GM19043 (cell line): ENCODE measurements at regions not wholly inside any gene's neighbourhood (a gene's known extent, or its start where the extent isn't known, plus 50 kb on each side); places are given as distances from the start of the nearest gene placed in this dataset.

ENCODE experiments used
- ATAC-seq: cut with Tn5 transposase; IDR thresholded peaks from one replicate; pipeline ENCODE4 v1.9.1; 2021; ENCODE audit warnings: low read depth; ENCODE audit not compliant: unreplicated experiment

DNA sequence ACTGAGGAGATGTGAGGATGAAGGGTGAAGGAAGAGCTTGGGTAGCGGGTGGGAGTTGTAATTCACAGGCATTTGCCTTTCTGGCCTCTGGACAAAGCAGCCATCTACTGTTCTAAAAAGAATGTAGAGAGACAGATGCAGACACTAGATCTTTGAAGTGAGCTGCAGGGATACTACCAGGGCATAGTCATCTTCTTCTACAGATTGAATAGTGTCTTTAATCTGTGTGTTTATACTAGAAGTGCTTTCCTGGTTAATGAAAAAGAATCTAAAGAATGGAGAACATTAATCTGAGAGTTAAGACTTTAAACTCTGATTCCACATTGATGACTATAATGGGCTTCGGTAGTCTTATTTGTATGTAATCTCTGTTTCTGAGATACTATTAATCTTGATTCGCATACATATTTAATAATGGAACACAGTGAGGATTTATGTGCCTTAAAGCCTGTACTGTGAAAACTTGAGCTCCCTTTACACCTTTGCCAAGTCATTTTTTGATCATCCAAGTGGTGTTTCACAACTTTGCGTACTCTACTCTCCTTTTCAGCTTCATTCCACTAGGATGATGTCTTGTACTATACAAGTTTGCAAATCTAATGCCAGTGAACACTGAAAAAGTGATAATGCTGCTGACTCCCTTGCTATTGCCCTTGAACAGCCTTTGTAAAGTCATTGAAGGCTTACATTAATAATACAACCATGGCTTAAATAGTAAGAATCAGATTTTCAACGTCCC is 2199.4 kb upstream of the PCDH20 start:
- no peak for ATAC-seq

DNA sequence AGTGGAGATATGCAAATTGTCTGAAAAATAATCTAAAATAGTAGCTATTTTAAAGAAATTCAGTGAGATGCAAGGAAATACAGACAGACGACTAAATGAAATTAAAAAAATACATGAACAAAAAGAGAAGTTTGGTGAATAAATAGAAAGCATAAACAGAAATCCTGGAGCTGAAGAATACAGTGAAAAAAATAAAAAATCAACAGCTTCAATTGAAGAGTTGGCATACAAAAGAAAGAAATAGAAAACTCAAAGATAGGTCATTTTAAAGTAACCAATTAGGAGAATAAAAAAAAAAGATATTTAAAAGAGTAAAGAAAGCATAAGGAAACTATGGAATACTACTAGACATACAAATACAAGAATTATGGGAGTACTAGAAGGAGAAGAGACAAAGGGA is 2191.5 kb upstream of the PCDH20 start:
- no peak for ATAC-seq

DNA sequence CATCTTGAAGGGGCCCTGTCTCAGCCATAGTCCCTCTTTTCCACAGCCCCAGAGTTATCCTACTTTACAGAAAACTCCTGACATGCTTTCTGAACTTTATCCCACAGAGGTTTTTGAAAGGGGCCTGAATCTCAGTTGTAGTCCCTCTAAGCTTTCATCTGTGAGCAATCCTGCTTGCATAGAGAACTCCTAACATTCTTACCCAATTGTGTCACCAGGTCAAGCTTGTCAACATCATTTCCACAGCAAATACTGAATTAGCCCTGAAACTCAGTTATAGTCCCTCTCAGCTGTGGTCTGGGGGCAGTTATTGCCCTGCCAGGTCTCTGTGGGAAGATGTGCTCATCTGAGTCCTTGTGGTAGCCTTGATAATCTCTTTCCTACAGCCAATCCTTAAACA is 2190.3 kb upstream of the PCDH20 start:
- no peak for ATAC-seq

DNA sequence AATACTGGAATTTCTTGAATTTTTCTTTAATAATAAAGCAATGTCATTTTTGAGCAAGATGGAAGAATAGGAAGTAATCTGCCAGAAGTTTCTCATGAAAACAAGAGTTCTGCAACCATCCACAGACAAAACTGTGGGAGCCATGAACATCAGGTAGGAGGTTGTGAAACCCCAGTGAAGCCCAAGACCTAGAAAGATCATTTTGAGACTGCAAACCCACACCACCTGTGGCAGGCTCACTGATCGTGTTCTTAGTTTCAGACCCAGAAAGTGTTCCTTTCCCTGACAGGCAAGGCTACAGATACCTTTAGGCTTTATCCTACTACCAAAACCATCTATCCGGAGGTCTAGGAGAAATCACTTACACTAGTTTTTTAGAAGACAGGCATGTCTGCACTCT is 2189.8 kb upstream of the PCDH20 start:
- no peak for ATAC-seq

DNA sequence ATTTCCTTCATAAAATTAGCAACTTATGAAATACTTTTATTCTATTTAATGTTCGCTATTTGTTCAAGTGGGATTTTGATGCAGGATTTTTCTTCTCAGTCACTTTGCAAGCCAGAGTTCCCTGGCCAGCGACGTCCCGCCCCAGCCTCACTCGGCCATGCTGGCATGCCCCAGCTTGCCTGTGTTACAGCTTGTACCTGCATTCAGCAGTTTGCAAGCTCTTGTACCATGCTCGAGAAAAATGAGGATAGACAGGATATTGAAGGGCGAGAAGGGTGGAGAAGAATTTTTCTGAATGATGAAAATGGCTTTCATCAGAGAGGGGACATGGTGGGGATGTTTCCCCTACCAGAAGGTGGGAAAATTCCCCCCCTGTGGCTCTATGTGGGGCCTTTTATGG is 2180.2 kb upstream of the PCDH20 start:
- no peak for ATAC-seq

DNA sequence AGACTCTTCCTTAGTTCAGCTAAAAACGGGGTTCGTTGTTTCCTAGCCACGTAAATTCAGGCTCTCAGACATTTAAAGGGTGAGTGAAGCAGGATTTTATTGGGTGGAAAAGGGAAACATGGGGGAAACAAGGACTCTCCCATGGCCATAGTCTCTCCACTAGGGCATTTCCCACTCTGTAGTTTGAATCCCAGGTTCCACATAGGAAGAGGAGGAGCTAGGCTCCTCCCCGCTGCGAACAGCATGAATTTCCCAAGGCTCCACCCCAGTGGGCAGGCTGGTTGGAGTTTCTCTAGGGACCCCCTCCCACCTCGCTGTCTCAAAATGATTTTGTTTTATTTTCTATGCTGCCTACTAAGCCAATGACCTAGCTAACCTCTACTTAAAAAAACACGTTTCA is 2170.8 kb upstream of the PCDH20 start:
- no peak for ATAC-seq

DNA sequence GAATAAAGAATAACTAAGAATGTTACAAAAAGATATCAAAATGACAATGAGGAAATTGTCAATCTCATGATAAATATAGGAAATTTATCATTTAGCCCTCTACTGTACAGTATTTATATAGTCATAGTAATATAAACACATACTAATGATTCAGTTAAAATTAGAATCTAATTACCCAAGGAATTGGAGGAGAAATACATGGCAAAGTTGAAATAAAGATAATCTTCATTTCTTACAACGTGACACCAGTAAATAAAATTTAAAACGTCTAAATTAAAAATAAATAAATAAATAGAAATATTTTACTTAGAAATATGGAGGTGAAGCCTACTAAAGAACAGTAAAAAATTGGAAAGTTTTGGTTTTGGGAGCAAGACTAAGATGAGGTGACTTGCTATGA is 2163.1 kb upstream of the PCDH20 start:
- ATAC-seq: no peak

DNA sequence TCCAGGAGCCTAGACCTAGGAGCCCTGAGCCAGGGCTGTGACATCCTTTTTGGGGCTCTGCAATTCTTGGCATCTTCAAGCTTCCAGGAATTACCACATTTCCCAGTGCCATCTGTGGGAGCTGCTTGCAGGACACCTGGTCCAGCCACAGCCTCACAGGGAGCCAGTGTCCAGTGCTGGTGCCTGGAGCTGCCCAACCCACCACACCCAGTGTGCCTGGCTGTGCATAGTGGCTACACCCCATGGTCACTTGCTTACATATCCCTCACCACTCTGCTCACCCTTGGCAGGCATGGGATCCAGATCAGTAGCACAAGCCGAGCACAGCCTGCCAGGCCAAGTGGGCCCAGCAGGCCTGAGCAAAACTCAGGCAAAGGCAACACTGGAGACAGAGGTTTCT is 2151.4 kb upstream of the PCDH20 start:
- ATAC-seq: no peak

DNA sequence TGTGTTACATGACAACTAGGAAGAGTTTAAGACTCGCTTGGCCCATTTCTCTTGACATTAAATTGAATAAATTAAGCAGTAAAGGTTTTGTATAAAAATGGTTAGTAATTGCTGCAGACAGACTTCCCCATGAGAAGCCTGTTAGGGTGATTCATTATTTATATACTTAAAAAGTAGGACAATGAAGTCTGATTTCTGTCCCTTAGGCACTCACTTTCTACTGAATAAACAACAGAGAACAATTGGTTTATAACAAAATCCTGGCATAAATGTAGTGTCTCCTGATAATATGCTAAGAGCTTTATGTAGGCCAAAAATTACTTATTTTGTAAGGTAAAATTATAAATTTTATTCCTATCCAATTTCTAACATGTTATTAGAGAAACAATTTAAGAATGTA is 2138.5 kb upstream of the PCDH20 start:
- ATAC-seq: no peak

DNA sequence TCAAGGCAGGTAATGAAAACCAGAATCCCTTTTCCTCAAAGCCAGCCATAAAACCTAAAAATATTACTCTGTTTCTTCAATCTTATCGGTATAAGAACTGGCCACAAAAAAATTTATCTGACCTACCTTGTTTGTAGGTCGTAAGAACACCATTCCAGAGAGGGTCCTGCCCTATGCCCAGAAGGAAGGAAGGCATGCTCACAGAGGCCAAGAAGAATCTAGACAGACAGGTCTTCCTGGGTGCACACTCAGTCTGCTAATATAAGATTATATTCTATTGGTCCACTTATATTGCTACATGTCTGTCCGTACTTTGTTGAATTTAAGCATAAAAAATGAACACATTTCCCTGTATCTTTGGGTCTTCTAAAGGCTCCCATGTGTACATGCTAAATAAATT is 2136.1 kb upstream of the PCDH20 start:
- no peak for ATAC-seq

DNA sequence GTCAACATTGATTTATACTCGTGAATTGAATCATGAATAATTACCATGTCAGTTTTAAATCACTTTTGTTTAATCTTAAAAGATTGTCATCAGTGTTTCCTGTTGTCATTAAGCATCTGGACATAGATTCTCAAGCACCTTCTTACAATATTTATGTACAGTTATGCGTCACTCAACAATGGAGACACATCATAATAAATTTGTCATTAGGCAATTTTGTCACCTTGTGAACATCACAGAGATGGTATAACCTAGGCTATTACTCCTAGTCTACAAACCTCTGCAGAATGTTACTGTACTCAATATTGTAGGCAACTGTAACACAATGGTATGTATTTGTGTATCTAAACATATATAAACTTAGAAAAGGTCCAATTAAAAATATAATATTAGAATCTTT is 2130.9 kb upstream of the PCDH20 start:
- no peak for ATAC-seq

DNA sequence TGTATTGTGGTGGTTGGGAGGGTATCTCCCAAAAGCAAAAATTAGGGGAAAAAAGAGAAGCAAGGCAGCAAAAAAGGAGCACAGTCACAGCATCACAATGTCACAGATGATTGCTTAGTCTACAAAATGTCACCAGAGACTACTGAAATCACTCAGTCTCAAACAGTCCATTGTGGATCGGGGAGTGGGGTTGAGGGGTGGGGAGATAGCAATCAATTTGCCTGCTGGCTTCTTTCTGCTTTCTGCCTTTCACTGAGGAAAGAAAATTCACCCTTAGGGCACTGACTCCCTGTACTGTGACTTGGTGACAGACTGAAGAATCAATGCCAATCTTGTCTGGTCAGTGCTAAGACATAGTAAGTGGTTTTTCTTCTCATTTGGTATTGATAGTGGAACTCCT is 2127.1 kb upstream of the PCDH20 start:
- ATAC-seq: no peak

DNA sequence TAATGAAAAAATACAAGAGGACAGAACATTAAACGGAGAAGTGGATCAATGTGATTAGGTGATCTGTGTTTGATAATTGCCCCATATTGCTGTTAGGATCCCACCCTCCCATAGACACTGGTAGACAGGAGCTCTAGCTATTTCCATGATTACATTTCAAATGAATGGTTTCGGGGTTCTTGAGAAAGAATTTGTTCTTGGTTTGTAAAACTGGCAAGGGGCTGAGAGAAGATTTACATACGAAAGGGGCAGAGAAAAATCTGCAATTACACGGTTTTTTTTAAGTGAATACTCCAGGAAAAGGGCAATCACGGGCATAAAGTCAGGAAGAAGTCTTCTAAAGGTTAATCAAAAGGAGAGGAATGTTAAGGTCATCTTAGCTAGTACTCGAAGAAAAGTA is 2125.7 kb upstream of the PCDH20 start:
- no peak for ATAC-seq

DNA sequence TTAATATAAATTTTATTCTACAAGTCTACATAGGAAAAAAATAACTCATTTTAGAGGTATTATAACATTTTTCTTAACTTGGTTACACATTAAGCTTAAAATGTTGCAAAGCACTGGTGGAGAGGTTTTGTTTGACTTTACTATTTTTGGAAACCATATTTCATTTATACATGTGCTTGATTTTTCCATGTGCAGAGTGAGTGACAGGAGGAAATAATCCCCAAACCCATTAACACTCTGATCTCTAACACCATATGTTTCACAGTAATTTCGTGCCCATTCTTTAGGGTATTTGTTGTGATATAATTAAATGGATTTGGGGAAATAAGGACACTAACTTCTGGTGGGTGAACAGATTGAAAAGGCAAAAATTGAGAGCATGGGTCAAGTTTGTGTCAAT is 2124.4 kb upstream of the PCDH20 start:
- ATAC-seq: no peak

DNA sequence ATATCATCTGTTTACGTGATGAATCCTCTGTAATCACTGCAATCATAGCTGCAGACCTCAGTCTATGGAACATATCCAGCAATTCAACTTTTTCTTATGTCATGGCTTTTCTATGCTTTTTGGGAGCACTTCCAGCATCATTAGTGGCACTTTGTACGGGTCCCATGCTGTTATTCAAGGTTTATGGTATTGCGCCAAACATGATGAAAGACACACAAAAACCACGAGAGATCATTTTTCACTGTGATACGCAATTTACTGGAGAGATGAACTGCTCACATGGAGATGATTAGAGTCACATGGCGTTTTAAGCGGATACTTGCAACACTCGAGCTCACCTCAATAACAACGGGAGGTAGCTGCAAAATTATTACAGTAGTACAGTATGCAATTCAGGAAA is 2101.7 kb upstream of the PCDH20 start:
- ATAC-seq: no peak

DNA sequence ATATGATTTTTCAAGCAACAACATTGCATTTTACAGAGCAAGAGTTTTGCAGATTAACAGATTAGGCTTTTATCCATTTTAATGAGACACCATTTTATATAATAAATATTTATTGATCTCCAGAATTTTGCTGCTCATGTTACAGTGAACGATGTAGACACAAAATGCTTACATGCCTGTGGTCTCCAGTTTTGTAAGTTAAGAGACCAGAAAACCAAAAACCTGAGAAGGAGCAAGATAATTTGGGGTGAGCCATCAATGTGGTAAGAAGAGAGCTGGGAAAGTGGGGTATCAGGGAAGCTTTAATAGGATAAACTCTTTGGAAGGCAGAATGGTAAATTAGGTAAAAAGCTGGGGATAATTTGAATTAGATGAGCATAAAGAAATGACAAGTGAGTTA is 2100.5 kb upstream of the PCDH20 start:
- ATAC-seq: no peak

DNA sequence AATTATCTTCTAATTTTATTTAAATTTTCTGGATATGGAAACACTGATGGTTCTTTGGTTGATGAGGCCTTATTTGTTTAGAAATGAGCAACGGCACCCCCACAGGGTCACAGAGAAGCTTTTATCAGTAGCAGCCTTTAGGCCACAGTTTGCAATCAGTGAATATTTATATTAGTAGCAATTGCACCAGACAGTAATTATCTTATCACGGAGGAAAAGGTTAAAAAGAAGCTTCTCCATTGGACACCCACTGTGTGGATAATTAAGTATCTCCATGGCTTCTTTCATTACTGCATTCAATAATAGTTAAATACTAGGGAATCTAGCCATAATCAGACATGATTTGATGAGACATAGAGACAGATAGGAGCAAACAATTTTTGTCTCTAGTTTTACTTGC is 2099.2 kb upstream of the PCDH20 start:
- no peak for ATAC-seq

DNA sequence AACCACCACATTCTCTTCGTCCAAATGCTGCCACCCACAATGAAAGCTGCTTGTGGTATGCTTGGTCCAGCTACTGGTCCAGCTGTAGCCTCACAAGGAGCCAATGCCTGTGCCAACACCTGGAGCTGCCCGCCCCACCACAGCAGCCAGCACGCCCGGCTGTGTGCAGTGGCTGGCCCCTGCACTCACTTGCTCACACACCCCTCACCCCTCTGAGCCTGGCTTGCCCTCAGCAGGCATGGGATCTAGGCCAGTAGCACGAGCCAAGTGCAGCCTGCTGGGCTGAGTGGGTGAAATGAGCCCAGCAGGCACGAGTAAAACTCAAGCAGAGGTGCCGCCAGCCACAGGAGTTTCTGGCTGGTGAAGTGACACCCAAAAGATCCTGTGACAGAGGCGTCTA is 2096.4 kb upstream of the PCDH20 start:
- no peak for ATAC-seq

DNA sequence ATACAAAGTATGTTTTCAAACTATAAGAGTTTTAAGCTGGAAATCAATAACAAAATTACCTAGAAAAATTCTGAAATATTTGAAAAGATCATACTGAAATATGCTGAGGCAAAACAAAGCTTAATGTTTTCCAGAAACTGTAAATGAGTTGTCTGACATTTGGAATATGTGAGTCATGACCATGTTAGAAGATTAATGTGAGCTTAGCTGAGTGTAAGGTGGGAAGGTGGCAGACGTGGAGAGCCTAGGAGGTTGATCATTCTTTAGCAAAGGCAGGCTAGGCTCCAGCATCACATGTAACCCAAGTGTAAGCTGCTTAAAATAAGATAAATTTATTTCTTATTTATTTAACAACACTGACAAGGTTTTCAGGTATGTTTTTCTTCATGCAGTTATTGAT is 2086.1 kb upstream of the PCDH20 start:
- ATAC-seq: no peak

DNA sequence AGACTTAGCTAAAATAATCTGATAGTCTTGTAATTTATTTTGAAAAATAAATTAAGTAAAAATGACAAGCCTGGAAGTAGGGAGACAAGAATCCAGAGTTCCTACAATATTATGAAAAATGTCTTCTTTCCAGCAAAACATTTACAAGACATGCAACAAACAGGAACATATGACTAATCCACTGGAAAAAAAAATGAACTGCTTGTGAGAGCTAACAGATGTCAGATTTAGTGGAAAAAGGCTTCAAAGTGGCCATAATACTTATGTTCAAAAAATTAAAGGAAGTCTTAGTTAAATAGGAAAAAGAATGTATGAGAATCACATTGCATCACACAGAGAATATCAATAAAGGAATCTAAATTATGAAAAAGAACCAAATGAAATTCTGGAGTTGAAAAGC is 2082.0 kb upstream of the PCDH20 start:
- no peak for ATAC-seq

DNA sequence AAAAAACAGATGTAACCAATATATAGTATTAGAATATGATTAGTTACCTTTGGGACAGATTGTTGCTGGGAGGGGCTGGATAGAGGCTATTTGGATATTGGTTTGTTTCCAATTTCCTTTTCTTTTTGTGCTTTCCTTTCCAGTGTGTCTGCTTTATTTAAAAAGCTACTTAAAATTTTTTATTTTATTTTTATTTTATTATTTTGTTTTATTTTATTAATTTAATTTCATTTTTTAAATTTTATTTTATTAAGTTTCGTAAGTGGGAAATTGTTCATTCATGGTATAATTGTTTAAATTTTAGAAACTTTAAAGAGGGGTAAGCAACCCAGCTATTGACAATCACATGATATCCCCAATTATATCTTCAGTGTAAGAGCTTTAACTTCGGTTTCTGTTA is 2077.0 kb upstream of the PCDH20 start:
- no peak for ATAC-seq

DNA sequence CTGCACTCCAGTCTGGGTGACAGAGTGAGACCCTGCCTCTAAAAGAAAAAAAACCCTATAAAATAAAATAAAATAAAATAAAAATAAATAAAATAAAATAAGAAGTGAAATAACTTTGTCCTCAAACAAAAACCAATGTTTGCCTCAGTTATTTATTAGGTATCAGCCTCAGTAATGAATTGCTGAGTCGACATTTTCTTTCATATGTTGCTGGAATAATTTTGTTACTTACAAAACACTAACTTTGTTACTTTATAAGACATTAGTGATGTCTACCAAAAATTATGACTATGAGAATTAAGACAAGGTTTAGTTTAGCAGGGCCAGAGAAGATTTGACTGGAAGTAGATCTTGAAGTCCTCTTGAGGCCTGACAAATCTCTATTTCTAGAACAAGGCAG is 2074.5 kb upstream of the PCDH20 start:
- no peak for ATAC-seq

DNA sequence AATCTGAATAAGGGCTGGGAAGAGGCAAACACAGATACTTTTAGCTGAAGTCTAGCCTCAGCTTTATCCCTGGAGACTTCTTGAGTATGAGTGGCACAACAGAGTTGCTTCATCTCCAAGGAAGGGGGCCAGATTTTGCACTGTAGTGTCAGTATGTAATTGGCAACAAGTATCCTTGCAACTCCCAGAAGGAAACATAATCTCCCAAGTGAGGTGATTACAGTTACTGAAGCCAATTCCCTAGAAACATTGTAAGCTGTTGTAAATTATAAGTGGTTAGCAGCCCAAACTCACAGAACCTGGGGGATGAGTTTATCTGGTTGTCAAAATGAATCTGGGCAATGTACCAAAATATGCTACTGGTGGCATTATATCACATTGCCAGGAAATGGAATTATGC is 2065.7 kb upstream of the PCDH20 start:
- no peak for ATAC-seq
